Left ventricle myocardium superior (tissue), 1 donor: ENCODE measurements at regions not wholly inside any gene's neighbourhood (a gene's known extent, or its start where the extent isn't known, plus 50 kb on each side); places are given as distances from the start of the nearest gene placed in this dataset.

ENCODE experiments used
- ATAC-seq: fragments of 200-7000 bp; cut with Tn5 transposase; one replicate; pipeline ENCODE4 v1.9.1; 2020; ENCODE audit warnings: mild to moderate bottlenecking, moderate library complexity
- DNase-seq: peaks from one replicate; pipeline ENCODE4 v3.0.0-alpha.2; 2020
- intact Hi-C: fragments of 100-400 bp; cut with micrococcal nuclease; formaldehyde crosslinking; loops from one replicate; pipeline ENCODE4 v1.11.0; 2022
- donor health status: DM: no; HTN: yes; CAD: no; lungs with severe emphysema.

- intact Hi-C loops, result no loop called here
- DNase-seq, result no peak
- no peak for ATAC-seq
Measured at GRCh38 chrX:42107495-42108488, 184.4 kb upstream of the CASK start.

DNA sequence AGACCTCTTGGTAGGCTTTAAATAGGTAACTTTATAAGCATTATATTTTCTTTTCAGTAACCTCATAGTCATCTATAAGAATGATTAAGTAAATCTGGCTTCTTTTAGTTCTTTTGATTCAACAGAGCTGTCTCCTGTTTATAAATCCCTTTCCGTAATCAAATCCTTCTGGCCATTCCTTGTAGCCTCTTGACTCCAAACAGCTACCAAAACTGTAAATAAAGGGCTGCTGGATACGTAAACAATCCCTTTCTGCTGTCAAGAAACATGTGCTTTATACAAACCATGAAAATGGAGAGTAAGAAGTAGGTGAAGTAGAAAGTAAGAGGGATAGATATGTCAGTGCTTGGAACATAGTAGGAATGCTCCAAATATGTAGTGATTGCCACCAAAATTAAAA lies 183.2 kb upstream of the CASK start:
- ATAC-seq (no peak), DNase-seq (no peak)
- intact Hi-C loops, result no loop called here

- intact Hi-C loops, result no loop called here
- ATAC-seq (peak; percentile 47), DNase-seq (no peak)
Measured at GRCh38 chrX:42102586-42103282, 179.4 kb upstream of the CASK start.

GRCh38 chrX:42098900-42099299 lies 175.5 kb upstream of the CASK start:
- intact Hi-C loops, result no loop called here
- DNase-seq (peak; percentile 35), ATAC-seq (peak; percentile 77)

GRCh38 chrX:42097486-42097885 lies 174.1 kb upstream of the CASK start:
- DNase-seq (no peak), ATAC-seq (no peak)
- intact Hi-C loops, result no loop called here

DNA sequence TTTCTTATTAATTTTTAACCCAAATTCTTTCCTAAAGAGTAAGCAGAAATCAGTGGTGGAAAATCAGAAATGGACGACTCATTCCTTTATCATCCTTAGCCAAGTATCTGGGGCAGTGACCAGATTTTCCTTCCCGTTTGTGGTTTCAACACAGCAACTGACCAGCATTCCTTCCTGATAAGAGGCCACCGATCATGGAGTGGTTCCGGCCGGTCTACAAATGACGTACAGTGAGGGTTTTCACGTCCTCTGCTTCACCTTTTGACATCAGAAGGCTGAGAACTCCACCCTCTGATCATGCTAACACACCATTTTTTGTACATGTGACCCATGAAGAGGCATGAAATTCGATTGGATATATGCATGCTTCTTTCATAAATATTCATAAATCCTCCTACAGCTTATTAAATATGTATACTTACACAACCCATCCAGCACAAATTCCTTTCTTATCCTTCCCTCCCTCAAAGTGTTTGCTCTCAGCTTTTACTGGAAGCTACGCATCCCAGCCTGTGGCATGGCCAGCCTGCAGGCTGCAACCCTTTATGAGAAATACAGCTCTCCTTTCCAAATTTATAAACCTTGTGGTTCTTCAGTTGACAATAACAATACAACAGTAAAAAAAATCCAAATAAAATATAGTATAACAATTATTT lies 173.0 kb upstream of the CASK start:
- ATAC-seq, result peak; percentile 57
- intact Hi-C loops, result no loop called here
- DNase-seq, result no peak

DNA sequence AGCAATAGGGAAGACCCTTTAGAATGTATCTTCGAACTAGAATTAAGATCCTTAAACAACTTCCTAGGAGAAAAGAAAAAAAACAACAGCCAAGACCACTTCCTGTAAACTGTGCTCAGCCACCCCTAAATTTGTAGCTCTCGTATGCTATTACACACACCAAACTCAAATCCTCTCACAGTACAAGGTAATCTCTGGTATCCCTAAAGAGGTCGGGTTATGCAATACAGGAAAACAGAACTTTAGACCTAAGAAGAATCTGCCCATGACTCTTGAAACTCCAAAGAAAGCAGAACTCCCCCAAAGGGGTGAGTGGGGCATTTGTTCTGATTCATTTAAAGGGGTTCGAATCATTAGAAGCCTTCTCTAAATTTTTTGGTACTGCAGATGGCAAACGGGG lies 170.9 kb upstream of the CASK start:
- ATAC-seq, result peak; percentile 47
- no peak for DNase-seq

GRCh38 chrX:42093756-42094155 lies 170.4 kb upstream of the CASK start:
- DNase-seq (no peak), ATAC-seq (no peak)
- intact Hi-C loops, result no loop called here

More for the DNA sequence above, 170.9 kb upstream of the CASK start:
- intact Hi-C loops, result no loop called here

- no peak for DNase-seq
- intact Hi-C loops, result no loop called here
- no peak for ATAC-seq
Measured at GRCh38 chrX:42090395-42090794, 167.0 kb upstream of the CASK start.

DNA sequence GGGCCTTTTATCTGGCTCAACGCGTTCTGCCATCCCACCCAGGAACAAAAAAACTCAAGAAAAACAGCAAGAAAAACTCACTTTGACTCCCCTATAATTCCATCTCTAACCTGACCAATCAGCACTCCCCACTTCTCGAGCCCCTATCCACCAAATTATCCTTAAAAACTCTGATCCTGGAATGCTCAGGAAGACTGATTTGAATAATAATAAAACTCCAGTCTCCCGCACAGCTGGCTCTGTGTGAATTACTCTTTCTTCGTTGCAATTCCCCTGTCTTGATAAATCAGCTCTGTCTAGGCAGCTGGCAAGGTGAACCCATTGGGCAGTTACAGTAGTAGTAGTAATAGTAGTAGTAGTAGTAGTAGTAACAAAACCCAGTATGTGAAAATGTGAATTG lies 165.7 kb upstream of the CASK start:
- intact Hi-C loops, result no loop called here
- DNase-seq, result no peak
- no peak for ATAC-seq

DNA sequence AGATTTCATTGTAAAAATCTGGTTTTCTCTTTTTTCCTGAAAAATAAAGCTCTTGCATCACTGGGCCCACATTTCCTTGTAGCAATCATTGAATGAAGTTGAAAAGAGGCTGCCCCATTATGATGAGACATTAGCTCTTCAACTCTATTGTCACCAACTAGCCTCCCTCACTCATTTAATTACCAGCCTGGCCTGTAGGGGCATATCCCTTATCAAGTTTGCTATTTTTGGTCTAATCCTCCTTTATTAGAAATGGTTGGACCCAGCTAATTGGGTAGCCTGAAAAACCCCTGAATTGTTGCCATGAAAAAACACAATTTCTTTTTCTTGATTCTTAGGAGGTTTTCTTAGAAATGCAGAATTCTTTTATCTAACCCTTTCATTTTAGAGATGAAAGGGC lies 164.6 kb upstream of the CASK start:
- no peak for DNase-seq
- intact Hi-C loops, result no loop called here

GRCh38 chrX:42085836-42086235 lies 162.5 kb upstream of the CASK start:
- ATAC-seq (no peak), DNase-seq (no peak)
- intact Hi-C loops, result no loop called here

More for the DNA sequence above, 164.6 kb upstream of the CASK start:
- no peak for ATAC-seq

- intact Hi-C loops, result no loop called here
- no peak for ATAC-seq
- no peak for DNase-seq
Measured at GRCh38 chrX:42079968-42080367, 156.6 kb upstream of the CASK start.

DNA sequence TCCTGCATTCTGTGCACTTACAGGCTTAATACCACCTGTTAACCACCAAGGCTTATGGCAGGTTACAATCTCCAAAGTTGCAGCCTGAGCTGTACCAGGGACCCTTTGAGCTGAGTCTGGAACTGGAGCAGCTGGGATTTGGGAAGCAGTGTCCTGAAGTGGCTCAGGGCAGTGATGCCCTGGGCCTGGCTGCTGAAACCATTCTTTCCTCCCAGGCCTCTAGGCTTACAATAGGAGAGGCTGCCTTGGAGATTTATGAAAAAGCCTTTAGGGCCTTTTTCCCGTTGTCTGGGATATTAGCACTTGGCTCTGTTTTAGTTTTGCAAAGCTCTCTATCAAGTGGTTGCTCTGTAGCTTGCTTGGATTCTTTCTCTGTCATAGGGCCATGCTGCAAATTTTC lies 154.3 kb upstream of the CASK start:
- intact Hi-C loops, result no loop called here
- DNase-seq (no peak), ATAC-seq (no peak)

DNA sequence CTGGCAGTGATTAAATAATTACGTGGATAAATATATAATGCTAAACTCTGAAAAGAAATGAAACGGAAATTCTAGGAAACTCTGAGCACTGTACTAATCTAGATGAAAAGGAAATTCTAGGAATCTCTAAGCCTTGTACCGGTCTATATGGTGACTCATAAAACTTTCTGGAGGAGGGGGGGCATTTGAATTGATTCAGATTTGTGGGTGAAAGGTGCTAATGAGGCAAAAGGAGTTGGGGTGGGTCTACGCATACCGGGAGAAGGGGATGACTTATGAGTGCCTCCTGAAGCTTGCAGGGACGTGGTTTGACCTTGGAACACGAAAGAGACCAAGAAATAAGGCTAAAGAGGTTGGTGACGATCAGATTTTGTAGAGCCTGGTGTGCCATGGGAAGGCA lies 151.7 kb upstream of the CASK start:
- DNase-seq (no peak), ATAC-seq (no peak)
- intact Hi-C loops, result no loop called here

GRCh38 chrX:42073448-42073847 lies 150.1 kb upstream of the CASK start:
- ATAC-seq (no peak), DNase-seq (no peak)
- intact Hi-C loops, result no loop called here

DNA sequence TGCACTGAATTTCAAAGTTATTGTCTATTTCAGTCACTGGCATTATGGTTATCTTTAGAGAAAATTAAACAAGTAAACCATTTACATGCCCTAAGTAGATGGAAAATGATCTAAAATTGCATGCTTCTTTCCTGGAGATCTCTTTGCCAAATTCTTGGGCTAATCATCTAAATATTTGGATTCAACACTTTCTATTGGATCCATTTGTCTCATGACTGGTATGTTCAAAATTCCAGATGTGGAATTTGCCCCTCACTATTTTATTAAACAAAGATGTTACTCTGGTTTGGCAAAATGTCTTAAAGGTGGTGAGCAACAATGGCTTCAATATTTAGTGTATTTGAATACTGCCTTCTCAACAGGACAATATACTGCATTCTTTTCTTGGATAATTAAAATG lies 147.5 kb upstream of the CASK start:
- no peak for ATAC-seq
- intact Hi-C loops, result no loop called here
- no peak for DNase-seq

- no peak for ATAC-seq
- no peak for DNase-seq
- intact Hi-C loops, result no loop called here
Measured at GRCh38 chrX:42054256-42054655, 130.9 kb upstream of the CASK start.

DNA sequence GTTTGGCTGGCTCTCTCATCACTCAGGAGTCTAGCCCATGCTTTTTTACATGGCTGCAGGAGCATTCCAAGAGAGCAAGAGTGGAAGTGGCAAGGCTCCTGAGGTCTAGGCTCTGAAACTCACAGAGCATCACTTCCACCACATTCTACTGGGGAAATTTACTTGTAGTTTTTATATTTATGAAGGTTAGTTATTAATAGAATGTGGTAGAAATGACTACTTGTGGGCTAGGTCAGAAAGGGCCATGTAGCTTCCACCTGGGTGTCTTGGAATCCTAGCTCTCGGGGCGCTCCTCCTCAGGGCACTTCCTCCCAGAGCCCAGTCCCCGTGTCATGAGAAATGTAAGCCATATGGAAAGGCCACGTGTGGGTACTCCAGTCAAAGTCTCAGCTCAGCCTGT lies 127.0 kb upstream of the CASK start:
- DNase-seq (no peak), ATAC-seq (no peak)
- intact Hi-C loops, result no loop called here

DNA sequence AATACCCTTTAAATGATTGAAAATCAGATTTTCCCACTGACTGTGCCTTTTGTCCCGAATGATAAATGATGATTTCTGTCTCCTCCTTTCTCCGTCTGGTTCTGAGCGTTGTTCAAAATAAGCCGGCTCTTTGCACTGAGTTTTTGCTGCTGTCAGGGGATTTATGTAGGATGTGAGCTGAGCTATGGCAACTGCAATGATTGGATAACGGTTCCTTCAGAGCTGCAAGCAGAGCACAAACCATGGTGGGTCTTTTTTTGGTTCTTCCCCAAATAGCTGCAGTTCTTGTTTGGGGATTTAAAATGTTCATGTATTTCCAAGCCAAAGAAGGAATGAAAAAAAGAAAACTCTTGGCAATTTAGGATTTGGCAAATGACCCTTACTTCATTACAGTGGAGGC lies 124.5 kb upstream of the CASK start:
- ATAC-seq, result no peak
- DNase-seq, result no peak
- intact Hi-C loops, result no loop called here
